Pons (tissue), 1 donor: ENCODE measurements at regions not wholly inside any gene's neighbourhood (a gene's known extent, or its start where the extent isn't known, plus 50 kb on each side); places are given as distances from the start of the nearest gene placed in this dataset.

Experiments
- DNase-seq: peaks from one replicate; pipeline ENCODE4 v3.0.0-alpha.2; 2016; ENCODE audit warnings: low spot score

GRCh38 chr20:59435518-59435917, 135.1 kb downstream of the EDN3 start:
- DNase-seq: no peak

- DNase-seq: no peak
These were observed 137.2 kb downstream of the EDN3 start for GRCh38 chr20:59437601-59438031.

DNA sequence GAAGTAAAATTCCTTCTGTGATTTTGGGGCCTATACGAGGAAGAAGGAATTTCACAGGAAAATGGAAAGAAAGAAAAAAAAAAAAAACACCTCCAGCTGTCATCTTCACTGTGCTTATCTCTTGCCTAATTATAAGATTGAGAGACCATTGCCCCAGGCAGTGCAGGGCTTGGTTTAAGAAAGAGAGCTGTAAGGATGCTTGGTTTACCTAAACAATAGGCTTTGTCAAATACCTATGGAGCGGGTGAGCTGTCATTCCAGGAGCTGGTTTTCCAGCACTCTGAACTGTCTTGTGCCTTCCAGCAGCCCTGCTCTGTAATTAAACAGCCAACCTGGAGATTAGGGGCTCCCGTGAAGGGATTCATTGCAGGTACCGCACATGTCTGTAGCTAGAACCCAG, 137.8 kb downstream of the EDN3 start:
- DNase-seq: no peak

GRCh38 chr20:59439243-59439642, 138.8 kb downstream of the EDN3 start:
- DNase-seq: no peak

- DNase-seq: no peak
These were observed 140.9 kb downstream of the EDN3 start for GRCh38 chr20:59441306-59441705.

GRCh38 chr20:59441860-59442810, 141.7 kb downstream of the EDN3 start:
- DNase-seq: no peak

DNA sequence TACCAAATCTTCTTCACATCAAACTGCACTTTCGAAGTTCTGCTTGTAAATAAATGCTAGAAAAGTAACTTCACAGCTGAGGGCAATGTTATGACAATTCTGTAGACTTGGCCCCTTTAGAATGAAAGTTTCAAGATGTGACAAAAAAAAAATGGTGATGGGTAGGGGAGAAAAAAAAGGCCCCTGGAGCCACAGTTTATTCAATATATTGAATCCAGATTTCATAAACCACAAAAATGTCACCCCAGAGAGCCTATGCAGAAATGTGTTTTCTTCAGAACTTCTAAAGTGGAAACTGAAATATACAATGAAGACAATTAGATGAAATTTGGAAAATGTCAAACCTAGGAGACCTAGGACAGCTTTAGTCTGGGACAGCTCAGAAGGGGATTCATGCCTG, 143.1 kb downstream of the EDN3 start:
- DNase-seq: no peak

DNA sequence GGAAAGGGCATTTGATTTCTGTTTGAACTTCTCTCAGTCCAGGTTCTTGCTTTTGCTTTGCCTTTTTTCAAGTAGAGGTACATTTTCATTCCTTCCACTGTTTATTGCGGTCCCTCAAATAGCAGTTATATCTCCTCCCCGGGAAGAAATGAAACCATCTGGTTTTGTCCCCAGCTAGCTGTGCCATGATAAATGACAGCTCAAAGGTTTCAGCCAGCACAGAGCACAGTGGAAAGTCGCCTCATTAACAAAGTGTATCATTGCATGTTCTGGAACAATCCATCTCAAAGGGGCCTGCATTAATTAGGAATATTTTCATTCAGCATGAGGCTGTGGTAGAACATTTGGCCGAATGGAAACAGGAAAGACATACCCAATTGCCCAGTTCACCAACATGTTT, 146.0 kb downstream of the EDN3 start:
- peak; percentile 3 for DNase-seq

DNA sequence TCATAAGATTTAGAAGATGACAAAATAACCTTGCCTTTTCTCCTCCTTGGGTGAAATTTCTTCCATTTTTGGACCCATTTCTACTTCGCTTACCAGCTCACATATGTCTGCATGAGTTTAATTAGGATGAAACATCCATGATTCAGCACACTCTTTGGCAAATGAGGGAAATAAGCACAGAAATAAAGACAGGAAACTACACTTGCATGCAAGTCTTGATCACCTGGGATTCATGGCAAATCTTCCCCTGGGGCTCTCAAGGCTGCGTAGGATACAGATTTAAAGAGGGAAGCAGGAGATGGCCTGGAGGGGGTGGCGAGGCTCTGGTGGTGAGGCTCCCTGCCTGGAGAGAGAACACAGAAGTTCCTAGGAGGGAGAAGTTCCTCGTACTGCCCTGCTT, 147.8 kb downstream of the EDN3 start:
- DNase-seq: no peak

DNA sequence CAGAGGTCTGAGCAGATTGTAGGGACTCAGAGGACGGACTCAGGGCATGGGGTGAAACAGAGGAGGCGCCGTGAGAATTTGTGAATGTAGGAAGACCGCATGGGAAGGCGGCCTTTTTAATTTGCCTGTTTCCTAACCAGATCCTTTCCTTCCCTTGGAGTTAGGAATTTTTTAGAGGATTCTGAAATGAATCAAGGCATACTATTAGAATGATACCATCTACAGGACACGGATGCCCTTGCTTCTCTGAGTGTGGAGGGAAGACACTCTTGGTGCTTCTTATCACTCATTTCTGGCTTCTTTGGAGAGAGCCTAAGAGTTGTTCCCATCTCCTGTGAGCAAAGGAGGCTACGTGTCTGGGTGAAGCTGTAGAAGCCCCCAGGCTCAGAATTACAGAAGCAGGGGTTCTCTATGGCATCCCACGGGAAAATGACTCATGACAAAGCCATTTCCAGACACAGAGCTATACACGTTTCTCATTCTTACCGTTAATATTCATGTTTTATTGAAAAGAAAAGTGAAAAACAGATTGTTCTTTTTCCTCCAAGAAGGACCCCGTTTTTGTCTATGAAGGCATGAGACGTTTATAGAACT, 148.5 kb downstream of the EDN3 start:
- no peak for DNase-seq

GRCh38 chr20:59451066-59451630, 150.7 kb downstream of the EDN3 start:
- no peak for DNase-seq

- DNase-seq: no peak
These were observed 151.2 kb downstream of the EDN3 start for GRCh38 chr20:59451641-59452040.

DNA sequence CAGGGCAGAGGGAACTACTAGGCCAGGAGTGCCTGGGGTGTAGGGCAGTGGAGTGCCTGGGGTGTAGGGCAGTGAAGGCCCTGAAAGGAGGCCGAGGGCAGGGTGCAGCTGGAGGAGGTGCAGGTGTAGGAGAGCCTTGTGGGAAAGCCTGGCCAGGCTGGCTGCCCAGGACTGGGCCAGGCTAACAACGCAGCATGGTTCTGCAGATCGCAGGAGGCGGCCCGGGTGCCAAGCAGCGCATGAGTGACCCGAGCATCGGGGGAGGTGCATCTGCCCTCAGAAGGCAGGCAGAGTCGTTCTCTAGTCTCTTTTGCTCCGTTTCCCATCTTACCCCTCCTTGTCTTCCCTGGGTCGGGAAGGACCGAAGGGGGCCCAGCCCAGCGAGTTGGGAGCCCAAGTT, 151.5 kb upstream of the PHACTR3 start:
- no peak for DNase-seq

DNA sequence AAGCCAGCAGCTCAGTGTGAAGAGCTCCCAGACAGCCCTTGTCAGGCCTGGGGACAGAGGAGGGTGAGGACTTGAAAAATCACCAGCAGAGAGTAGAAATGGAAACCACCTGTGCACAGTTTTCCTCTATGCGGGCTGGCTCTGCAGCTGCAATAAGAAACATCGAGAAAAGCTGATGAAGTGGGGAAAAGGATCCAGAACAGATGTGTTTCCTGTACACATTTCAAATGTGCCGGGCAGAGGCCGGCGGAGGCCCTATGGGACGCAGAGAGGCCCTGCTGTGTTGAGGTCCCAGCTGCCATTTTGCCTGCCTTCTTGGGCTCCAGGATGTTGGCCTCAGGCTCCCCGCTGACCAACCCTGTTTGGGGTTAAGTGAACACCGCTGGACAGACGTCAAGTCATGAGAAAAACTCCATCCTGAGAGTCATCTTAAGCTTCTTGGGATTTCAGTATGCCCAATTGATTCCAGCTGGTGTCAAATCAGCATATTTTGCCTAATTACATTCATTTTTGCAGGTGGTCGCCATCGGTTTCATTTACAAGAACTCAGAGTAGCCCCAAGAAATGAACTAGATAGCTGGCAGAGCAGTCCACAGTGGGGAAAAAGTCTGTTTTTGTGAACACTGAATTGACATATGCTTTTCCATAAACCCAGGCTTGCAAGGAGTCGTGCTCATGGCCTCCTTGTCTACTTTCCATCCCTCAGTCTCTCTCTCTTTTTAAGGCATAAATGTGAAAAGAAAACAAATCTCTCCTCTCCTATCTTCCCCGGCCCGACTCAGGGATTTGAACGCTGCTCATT, 150.4 kb upstream of the PHACTR3 start:
- DNase-seq: no peak

GRCh38 chr20:59455402-59456341, 148.7 kb upstream of the PHACTR3 start:
- DNase-seq: peak; percentile 39

DNA sequence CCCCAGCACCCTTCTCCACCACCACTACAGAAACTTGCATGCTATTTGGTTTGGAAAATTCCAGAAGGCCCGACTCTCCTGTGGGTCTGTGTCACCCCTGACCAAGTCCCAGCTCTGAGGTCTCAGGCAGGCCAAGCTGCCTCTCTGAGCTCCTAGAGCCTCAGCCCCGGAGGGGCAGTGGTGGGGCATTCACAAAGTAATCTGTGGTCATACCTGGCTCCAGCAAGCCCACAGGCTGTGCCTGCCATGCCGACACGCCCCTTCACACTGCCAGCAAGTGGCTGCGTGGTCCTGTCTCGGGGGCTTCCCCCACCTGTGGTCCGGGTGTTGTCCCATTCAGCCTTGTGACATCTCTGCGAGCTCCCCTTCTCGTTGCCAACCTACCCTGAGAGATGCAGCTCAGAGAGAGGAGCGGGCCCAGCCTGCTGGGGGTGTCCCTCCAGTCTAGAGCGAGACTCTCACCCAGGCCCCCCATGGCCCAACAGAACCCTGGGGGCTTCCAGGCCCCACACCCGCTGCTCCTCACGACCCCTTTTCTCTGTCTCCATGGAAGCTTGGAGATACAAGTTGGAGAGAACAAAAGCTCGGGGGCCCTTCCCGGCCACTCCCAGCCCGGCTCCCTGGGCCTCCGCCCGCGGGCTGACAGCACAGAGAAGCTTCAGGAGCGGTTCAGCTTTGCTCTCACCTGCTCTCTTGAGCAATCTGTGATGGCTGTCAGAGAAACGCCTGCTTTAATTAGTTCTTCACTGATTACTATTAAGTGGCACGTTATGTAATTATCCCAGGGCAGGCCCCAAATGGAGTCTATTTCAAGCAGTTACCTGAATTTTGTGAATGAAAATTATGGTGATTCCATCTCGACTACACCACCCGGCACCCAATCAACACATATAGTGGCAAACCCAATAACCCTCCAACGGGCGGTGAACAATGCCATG, 147.7 kb upstream of the PHACTR3 start:
- no peak for DNase-seq

GRCh38 chr20:59458645-59459044, 145.7 kb upstream of the PHACTR3 start:
- DNase-seq: no peak

- no peak for DNase-seq
These were observed 144.8 kb upstream of the PHACTR3 start for GRCh38 chr20:59459586-59459985.

DNA sequence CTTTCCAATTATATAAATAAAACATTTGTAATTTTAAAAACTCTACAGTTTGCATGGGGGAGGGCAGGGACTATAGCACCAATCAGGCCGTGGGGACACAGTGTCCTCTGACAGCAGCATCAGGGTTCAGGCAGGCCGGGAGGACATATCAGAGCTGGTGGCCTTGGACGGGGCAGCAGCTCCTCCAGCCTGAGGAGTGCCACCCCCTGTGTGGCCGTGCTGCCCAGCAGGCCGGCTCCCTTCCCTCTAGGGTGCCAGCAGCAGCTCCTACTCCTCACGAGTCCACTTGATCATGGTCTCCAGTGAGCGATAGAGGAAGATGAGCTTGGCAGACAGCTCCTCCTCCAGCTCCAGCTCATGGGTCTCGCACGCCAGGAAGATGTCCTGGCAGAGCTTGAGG, 144.0 kb upstream of the PHACTR3 start:
- no peak for DNase-seq

DNA sequence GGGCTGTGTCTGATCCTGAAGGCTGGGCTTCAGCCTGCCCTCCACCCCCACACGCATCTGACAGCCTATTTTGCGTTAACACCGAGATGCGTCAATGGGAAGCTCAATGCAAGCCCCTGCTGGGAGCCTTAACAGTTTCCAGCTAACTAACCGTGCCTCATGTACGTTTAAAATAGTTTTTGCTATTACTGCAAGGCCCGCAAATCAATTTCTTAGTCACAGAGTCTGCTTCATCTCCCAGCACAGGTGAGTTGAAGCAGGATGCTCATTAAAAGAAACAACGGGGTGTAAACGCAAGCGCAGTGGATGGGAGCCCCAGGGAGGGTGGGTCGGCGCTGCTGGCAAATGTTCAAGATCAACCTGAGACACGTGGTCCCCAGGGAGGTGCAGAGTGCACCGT, 142.8 kb upstream of the PHACTR3 start:
- no peak for DNase-seq
